Fibroblast of pulmonary artery (primary cell): ENCODE measurements at regions not wholly inside any gene's neighbourhood (a gene's known extent, or its start where the extent isn't known, plus 50 kb on each side); places are given as distances from the start of the nearest gene placed in this dataset.

Experiments used
- DNase-seq: peaks from one replicate; pipeline ENCODE4 v3.0.0-alpha.2; 2010; ENCODE audit warnings: low read depth
- H3K4me3 ChIP-seq: replicated peaks from 2 replicates; pipeline ENCODE4 v1.5.1; 2011; ENCODE audit warnings: low read depth, mild to moderate bottlenecking, control low read depth, low read length, moderate library complexity
- TF ChIP-seq, protein P1 (sequence below): IDR thresholded peaks from 2 replicates; pipeline ENCODE4 v1.5.1; 2011; ENCODE audit warnings: mild to moderate bottlenecking, control low read depth, low read length, inconsistent platforms; ENCODE audit errors: missing control alignments

DNA sequence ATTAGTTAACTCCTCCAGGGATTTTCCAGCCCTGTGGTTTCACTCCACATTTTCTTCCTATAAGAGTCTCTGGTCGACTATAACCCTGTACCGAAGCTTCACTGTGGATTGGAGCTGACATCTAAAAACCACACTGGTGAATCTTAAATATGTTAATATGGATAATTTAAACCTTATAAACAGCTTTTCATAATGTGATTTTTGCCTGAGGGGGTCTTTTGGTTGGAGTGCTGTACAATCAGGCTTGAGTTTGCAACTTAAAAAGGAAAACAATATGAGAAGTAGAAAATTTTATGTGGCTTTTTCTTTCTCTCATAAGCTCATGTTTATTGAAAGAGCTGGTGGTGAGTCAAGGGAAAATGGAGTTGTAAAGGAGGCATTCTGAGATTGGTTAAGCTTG lies 313.7 kb downstream of the VPS13C start:
- DNase-seq, result no peak
- TF ChIP-seq, protein P1, sequence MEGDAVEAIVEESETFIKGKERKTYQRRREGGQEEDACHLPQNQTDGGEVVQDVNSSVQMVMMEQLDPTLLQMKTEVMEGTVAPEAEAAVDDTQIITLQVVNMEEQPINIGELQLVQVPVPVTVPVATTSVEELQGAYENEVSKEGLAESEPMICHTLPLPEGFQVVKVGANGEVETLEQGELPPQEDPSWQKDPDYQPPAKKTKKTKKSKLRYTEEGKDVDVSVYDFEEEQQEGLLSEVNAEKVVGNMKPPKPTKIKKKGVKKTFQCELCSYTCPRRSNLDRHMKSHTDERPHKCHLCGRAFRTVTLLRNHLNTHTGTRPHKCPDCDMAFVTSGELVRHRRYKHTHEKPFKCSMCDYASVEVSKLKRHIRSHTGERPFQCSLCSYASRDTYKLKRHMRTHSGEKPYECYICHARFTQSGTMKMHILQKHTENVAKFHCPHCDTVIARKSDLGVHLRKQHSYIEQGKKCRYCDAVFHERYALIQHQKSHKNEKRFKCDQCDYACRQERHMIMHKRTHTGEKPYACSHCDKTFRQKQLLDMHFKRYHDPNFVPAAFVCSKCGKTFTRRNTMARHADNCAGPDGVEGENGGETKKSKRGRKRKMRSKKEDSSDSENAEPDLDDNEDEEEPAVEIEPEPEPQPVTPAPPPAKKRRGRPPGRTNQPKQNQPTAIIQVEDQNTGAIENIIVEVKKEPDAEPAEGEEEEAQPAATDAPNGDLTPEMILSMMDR, result no peak

DNA sequence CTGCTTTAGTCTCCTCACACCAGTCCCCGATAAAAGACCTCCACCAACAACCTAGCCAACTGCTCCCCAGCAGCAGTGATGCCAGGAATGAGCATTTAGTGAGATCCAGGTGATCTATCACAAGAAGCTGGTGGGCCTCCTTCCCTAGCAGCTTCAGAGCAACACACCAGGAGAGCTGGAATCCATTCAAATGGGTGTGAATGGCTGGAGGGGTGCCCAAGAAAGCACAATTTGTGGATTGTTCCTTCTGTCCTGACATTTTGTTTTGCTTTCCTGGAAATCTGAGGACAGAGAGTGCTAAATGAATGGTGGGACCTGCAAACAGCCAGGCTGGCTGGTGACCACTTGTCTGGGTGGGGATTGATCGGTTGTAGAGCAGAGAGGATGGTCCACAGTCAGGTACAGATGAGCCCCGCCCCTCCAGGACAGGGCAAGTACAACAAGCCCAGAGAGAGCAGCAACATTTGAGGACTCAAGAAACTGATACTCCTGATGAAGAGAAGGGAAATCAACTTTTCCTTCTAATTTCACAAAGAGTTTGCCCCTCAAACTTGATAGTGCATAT lies 316.8 kb downstream of the VPS13C start:
- TF ChIP-seq, protein P1, result no peak
- no peak for DNase-seq

More for the DNA sequence above, 313.7 kb downstream of the VPS13C start:
- H3K4me3 ChIP-seq, result no peak overlapping the region

GRCh38 chr15:61742591-61742990 lies 317.7 kb downstream of the VPS13C start:
- no peak for DNase-seq
- TF ChIP-seq, protein P1, result no peak

More for the DNA sequence above, 316.8 kb downstream of the VPS13C start:
- H3K4me3 ChIP-seq, result no peak overlapping the region

DNA sequence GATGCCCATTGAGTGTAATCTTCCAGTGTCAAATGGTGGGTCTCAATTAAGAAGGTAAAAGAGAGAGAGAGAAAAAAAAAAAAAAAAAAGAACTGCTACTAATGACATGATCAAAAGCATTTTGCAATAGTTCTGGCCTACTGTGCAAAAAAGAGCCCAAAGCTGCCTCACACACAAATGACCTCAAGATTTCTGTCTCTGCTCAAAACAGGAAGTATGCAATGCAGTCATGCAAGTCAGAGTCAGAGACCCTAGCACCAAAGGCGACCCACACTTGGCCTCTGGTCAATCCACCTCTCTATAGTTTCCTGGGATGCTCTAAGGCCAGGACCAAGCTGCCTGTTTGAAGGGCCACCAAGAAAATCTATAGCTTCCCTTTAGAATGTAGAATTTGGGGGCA lies 323.5 kb downstream of the VPS13C start:
- DNase-seq, result no peak
- TF ChIP-seq, protein P1, result no peak
- no peak overlapping the region for H3K4me3 ChIP-seq

More at GRCh38 chr15:61742591-61742990, 317.7 kb downstream of the VPS13C start:
- H3K4me3 ChIP-seq, result no peak overlapping the region

- no peak overlapping the region for H3K4me3 ChIP-seq
- TF ChIP-seq, protein P1, result no peak
- no peak for DNase-seq
Observed at GRCh38 chr15:61731099-61731498, 329.1 kb downstream of the VPS13C start.

DNA sequence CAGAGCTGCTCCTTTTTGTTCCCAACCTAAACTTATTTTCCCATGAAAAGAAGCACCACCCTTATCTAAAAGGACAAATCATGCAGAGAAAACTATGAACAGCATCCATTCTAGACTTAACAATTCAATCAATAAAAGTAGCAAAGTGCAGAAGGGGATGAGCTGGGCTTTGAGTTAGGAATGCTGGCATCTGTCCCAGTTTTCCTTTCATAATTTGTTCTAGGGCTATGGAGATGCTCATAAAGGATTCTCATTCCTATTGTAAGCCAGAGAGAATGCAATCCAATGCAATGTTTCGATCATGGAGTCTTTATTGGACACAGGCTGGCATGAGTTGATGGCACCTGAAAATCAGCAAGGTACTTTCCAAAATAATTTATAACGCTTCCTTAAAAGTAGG lies 330.6 kb downstream of the VPS13C start:
- TF ChIP-seq, protein P1, result no peak
- H3K4me3 ChIP-seq, result no peak overlapping the region
- DNase-seq, result no peak

GRCh38 chr15:61726166-61726565 lies 334.1 kb downstream of the VPS13C start:
- no peak for DNase-seq
- TF ChIP-seq, protein P1, result no peak
- no peak overlapping the region for H3K4me3 ChIP-seq
